Activated T-helper 1 cell treated with anti-CD3 and anti-CD28 coated beads, Interleukin-12 subunit alpha, Interleukin-12 subunit beta, Interleukin-2, Interleukin-4 antibody, amounts not matched to agents 30 ng/mL and 10 ng/mL and 1 ng/mL, durations not matched to agents 14 hours and 24 hours and 36 hours (primary cell): ENCODE measurements at regions not wholly inside any gene's neighbourhood (a gene's known extent, or its start where the extent isn't known, plus 50 kb on each side); places are given as distances from the start of the nearest gene placed in this dataset.

ENCODE experiments used
- DNase-seq: peaks from one replicate; pipeline ENCODE4 v3.0.0; 2021; ENCODE audit warnings: low spot score
- H3K27ac Mint-ChIP-seq: one replicate; pipeline ENCODE4 v1.8.0; 2021; ENCODE audit warnings: mild to moderate bottlenecking, mixed read lengths
- H3K27me3 Mint-ChIP-seq: one replicate; pipeline ENCODE4 v1.8.0; 2022; ENCODE audit warnings: mild to moderate bottlenecking, moderate library complexity, mixed read lengths; ENCODE audit not compliant: insufficient read depth
- H3K36me3 Mint-ChIP-seq: one replicate; pipeline ENCODE4 v1.8.0; 2021; ENCODE audit warnings: low read depth, mixed read lengths
- H3K4me1 Mint-ChIP-seq: one replicate; pipeline ENCODE4 v1.8.0; 2021; ENCODE audit warnings: low read depth, mixed read lengths
- H3K4me3 Mint-ChIP-seq: one replicate; pipeline ENCODE4 v1.8.0; 2021; ENCODE audit warnings: mild to moderate bottlenecking, moderate library complexity, mixed read lengths
- H3K9me3 Mint-ChIP-seq: one replicate; pipeline ENCODE4 v1.8.0; 2021; ENCODE audit warnings: mixed read lengths
- intact Hi-C: fragments of 100-400 bp; cut with micrococcal nuclease; formaldehyde crosslinking; loops from one replicate; pipeline ENCODE4 v1.15.1; 2024

DNA sequence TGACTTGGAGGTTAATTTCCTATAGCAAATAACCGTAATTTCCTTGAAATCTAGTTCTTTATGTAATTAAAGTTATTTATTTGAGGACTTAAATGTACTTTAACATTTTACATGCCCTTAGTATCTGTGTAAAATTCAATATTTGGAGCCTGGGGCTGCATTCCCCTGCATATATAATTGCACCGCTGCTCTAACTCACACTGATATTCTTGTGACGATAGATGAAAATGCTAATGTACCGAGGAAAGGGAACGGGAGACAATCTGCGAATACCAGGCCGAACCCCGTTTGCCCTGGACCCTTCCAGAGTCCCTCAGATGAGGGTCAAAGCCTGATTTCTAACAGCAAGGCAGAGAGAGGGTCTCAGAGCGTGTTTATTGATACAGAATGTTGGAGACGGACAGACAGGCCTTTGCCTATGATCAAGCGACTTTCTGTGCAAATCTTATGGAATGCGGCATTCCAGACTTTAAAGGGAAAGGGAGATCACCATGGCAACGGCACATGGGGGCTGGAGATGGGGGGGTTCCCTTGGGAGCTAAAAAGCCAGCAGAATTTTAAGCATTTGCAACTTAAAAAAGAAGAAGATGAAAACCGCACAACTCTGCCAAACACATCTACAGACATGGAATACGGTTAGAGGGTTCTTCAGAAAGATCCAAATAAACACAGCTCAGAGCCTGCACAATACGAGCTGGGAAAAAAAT lies 57.6 kb upstream of the TWIST2 start:
- Mint-ChIP-seq H3K4me1 (no peaks in the 10 kb centered on the region), H3K27me3 (peaks cover 8% of the 10 kb centered on the region), H3K36me3 (no peaks in the 10 kb centered on the region), H3K27ac (no peak overlapping the region), H3K4me3 (no peak overlapping the region), H3K9me3 (no peaks in the 10 kb centered on the region)
- DNase-seq = no peak
- intact Hi-C loops = no loop called here

DNA sequence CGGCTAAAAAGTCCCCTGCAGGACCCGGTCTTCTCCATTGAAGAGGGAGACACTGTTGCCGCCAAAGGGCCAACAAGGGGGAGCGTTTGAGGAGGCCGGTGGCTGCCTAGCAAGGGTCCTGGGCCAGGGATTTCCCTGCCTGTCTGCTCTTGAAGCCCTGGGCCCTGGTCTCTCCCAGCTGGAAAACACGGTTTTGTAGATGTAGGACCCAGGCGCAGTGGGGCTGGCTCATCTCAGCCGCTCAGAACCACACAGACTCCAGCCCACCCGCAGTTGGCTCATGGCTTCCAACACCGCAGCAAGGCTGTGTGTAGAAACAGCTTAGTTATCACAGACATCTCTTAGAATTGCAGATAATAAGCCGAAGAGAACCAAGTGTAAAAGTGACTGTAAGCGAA lies 57.1 kb upstream of the TWIST2 start:
- intact Hi-C loops = no loop called here
- DNase-seq = no peak
- no peaks in the 10 kb centered on the region for H3K36me3 Mint-ChIP-seq
- H3K4me1 Mint-ChIP-seq = no peaks in the 10 kb centered on the region
- H3K9me3 Mint-ChIP-seq = no peaks in the 10 kb centered on the region
- peaks cover 8% of the 10 kb centered on the region for H3K27me3 Mint-ChIP-seq
- H3K4me3 Mint-ChIP-seq = no peak overlapping the region
- no peak overlapping the region for H3K27ac Mint-ChIP-seq

DNA sequence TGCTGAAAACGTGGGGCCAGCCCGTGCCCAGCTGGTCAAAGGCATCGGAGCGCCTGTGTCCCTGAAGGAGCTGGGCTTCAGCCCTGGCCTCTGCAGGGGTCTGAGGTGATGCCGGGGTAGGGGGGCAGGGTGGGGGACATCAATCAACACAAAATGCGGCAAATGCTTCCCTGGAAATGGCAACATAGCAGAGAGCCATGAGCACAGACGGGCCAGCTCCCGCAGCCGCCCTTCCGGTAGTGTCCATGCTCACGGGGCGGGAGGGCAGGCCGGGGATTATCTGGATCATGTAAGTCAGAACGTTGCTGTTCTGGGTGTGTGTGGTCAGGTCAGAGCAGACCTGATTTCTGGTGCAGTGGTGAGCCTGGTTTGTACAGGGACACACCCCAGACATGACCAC lies 56.5 kb upstream of the TWIST2 start:
- Mint-ChIP-seq H3K9me3 (no peaks in the 10 kb centered on the region), H3K27ac (no peak overlapping the region), H3K4me3 (no peak overlapping the region), H3K27me3 (peaks cover 8% of the 10 kb centered on the region), H3K4me1 (no peaks in the 10 kb centered on the region), H3K36me3 (no peaks in the 10 kb centered on the region)
- intact Hi-C loops = no loop called here
- no peak for DNase-seq

GRCh38 chr2:238793306-238793705 lies 54.6 kb upstream of the TWIST2 start:
- no peaks in the 10 kb centered on the region for H3K4me1 Mint-ChIP-seq
- no peak for DNase-seq
- H3K27ac Mint-ChIP-seq = no peak overlapping the region
- intact Hi-C loops = no loop called here
- no peaks in the 10 kb centered on the region for H3K9me3 Mint-ChIP-seq
- H3K36me3 Mint-ChIP-seq = no peaks in the 10 kb centered on the region
- peaks cover 8% of the 10 kb centered on the region for H3K27me3 Mint-ChIP-seq
- H3K4me3 Mint-ChIP-seq = no peak overlapping the region

DNA sequence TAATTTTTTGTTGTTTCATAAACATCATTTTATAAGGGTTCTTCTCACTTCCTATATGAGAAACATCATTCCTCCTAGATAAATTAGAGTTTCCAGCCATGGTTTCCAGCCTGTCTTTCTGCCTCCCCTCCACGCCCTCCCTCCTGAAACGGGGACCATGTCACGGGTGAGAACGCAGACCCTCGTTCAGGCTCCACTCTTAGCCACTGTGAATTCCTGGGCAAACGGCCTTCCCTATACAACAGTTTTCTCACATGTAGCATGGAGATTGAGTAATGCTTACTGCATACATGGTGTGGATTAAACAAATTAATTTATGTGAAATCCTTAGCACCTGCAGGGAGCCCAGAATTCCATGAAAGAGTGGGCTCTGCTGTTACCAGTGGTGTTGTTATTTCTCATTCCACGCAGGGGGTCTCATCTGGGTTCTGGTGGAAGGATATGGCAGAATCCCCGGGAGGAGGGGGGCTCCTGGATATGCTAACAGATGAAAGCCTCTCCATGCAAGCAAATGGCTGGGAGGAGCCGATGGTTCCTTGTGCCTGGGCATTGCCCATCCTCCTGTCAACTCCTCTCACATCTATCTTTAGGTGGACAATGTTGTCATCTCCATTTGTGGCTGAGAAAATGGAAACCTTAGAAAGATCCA lies 54.0 kb upstream of the TWIST2 start:
- DNase-seq = no peak
- no peaks in the 10 kb centered on the region for H3K36me3 Mint-ChIP-seq
- no peaks in the 10 kb centered on the region for H3K9me3 Mint-ChIP-seq
- no peak overlapping the region for H3K27ac Mint-ChIP-seq
- H3K4me3 Mint-ChIP-seq = no peak overlapping the region
- H3K4me1 Mint-ChIP-seq = no peaks in the 10 kb centered on the region
- H3K27me3 Mint-ChIP-seq = peaks cover 10% of the 10 kb centered on the region
- intact Hi-C loops = no loop called here

DNA sequence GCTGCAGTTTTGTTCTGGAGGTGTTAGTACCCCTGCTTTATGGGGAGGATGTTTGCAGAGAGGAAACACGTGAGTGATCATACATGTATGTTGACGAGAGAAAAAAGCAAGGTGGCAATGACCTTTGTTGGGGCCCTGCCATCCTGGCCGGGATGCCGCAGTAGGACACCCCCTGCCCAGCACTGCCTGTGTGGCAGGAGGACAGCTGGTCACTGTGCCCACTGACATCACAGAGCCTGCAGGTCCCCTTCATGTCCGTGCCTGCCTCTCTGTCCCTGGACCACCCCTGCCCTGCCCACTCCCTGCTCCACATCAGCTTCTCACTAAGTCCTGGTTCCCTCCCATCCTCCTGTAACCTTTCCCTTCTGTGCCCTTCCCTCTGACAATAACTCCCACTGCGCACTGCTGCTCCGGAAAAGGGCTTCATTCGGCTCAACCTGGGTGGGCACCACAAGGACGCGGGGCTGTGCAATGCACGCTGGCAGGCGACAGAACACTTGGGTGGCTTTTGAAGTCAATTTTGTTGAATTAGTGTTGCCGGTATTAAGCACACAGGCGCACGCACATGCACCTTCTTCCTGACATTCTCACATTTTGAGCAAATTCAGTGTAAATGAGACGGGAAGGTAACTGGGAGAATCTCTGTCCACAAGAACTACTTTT lies 51.5 kb upstream of the TWIST2 start:
- Mint-ChIP-seq H3K9me3 (no peaks in the 10 kb centered on the region), H3K27ac (no peak overlapping the region), H3K4me3 (no peak overlapping the region), H3K27me3 (peaks cover 6% of the 10 kb centered on the region), H3K4me1 (no peaks in the 10 kb centered on the region), H3K36me3 (no peaks in the 10 kb centered on the region)
- DNase-seq = no peak
- intact Hi-C loops = no loop called here

GRCh38 chr2:238797537-238797936 lies 50.3 kb upstream of the TWIST2 start:
- no peaks in the 10 kb centered on the region for H3K36me3 Mint-ChIP-seq
- no peaks in the 10 kb centered on the region for H3K4me1 Mint-ChIP-seq
- peaks cover 8% of the 10 kb centered on the region for H3K27me3 Mint-ChIP-seq

More at GRCh38 chr2:238797537-238797936, 50.3 kb upstream of the TWIST2 start:
- Mint-ChIP-seq H3K27ac (no peak overlapping the region), H3K9me3 (no peaks in the 10 kb centered on the region), H3K4me3 (no peak overlapping the region)
- DNase-seq = no peak
- intact Hi-C loops = no loop called here
